HepG2 (cell line): ENCODE measurements at regions not wholly inside any gene's neighbourhood (a gene's known extent, or its start where the extent isn't known, plus 50 kb on each side); places are given as distances from the start of the nearest gene placed in this dataset.

ENCODE experiments used
- JUND ChIP-seq: sonication (generic); formaldehyde crosslinking; IDR thresholded peaks from 2 replicates; pipeline ENCODE4 v1.8.0; 2022; ENCODE audit warnings: mild to moderate bottlenecking, missing genetic modification reagents
- KLF13 ChIP-seq: sonication (generic); formaldehyde crosslinking; IDR thresholded peaks from 2 replicates; pipeline ENCODE4 v1.4.0; 2020; ENCODE audit warnings: mild to moderate bottlenecking, missing genetic modification reagents
- MTF1 ChIP-seq: sonication (generic); formaldehyde crosslinking; IDR thresholded peaks from 2 replicates; pipeline ENCODE4 v1.5.0; 2020; ENCODE audit warnings: missing genetic modification reagents
- POLR2A ChIP-seq, 2 experiments: IDR thresholded peaks; 2 replicates each; pipeline ENCODE4 v1.6.1; 2011; ENCODE audit warnings: low read depth in 2 of 2, low read length in 2 of 2, mild to moderate bottlenecking in 1 of 2, moderate library complexity in 1 of 2; ENCODE audit not compliant: insufficient read depth in 1 of 2
- ZFP62 ChIP-seq: sonication (generic); formaldehyde crosslinking; IDR thresholded peaks from 2 replicates; pipeline ENCODE4 v1.4.0; 2020; ENCODE audit warnings: missing genetic modification reagents
- ZNF557 ChIP-seq: sonication (generic); formaldehyde crosslinking; IDR thresholded peaks from 2 replicates; pipeline ENCODE4 v1.4.0; 2020; ENCODE audit warnings: missing genetic modification reagents
- TF ChIP-seq, protein P1 (sequence below): sonication (generic); formaldehyde crosslinking; IDR thresholded peaks from 2 replicates; pipeline ENCODE4 v1.5.0; 2020; ENCODE audit warnings: mild to moderate bottlenecking, missing genetic modification reagents
- TF ChIP-seq, protein P2 (sequence below): IDR thresholded peaks from 2 replicates; pipeline ENCODE4 v1.6.1; 2012; ENCODE audit warnings: inconsistent platforms
- TF ChIP-seq, protein P3 (sequence below): IDR thresholded peaks from 2 replicates; pipeline ENCODE4 v1.4.0; 2020; ENCODE audit warnings: mild to moderate bottlenecking, missing genetic modification reagents
- TF ChIP-seq, protein P4 (sequence below): sonication (generic); formaldehyde crosslinking; IDR thresholded peaks from 2 replicates; pipeline ENCODE4 v1.5.0; 2020; ENCODE audit warnings: mild to moderate bottlenecking, missing genetic modification reagents, moderate library complexity
- TF ChIP-seq, protein P5 (sequence below): sonication (generic); formaldehyde crosslinking; conservative IDR thresholded peaks from 2 replicates; pipeline ENCODE4 v1.5.0; 2020; ENCODE audit warnings: missing genetic modification reagents

DNA sequence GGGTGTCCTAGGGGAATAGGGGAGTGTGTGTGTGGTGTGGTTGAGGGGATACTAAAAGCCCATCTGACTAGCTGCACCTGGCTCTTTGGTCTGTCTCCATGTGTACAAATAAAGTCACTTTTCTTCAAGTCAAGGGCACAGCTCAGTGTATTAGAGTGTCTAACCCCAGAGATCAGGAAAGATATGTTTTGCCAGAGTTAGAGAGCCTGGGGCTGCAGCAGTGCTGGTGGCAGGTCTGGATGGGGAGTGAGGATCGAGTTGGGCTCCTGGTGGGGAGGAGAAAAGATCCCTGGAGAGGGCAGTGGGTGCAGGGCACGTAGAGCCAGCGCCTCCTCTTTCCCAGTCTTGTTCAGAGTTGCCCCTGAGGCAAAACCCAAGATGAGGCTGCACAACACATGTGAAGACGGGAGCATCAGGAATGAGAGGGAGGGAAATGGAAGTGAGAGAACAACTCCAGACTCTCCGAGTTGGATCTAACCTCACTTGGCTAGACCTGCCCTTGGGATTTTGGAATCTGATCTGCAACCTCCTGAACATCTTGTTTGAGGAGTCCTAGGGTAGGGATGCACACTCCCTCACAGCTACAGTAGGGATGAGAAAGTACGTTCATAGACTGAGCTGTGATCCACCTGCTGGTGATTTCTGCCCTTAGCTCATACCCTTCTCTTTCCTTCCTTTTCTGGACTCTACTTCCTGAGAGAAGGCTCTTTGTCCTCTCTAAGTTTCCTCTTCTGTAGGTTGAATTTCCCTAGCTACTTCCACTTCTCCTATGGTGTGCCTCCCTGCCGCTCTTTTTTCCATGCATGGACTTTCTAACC, 309.9 kb downstream of the ZSWIM6 start:
- TF ChIP-seq KLF13 (CRISPR knock-in tag) = no peak
- no peak for TF ChIP-seq ZFP62 (CRISPR knock-in tag)
- no peak for TF ChIP-seq JUND (CRISPR knock-in tag)
- TF ChIP-seq, protein P1, sequence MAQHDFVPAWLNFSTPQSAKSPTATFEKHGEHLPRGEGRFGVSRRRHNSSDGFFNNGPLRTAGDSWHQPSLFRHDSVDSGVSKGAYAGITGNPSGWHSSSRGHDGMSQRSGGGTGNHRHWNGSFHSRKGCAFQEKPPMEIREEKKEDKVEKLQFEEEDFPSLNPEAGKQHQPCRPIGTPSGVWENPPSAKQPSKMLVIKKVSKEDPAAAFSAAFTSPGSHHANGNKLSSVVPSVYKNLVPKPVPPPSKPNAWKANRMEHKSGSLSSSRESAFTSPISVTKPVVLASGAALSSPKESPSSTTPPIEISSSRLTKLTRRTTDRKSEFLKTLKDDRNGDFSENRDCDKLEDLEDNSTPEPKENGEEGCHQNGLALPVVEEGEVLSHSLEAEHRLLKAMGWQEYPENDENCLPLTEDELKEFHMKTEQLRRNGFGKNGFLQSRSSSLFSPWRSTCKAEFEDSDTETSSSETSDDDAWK (CRISPR knock-in tag) = no peak
- TF ChIP-seq, protein P2, sequence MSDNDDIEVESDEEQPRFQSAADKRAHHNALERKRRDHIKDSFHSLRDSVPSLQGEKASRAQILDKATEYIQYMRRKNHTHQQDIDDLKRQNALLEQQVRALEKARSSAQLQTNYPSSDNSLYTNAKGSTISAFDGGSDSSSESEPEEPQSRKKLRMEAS = no peak
- TF ChIP-seq MTF1 (CRISPR knock-in tag) = no peak
- TF ChIP-seq POLR2A (IDR thresholded peaks at IDR 0.05; ENCODE audit: insufficient read depth in 1 of 2, low read depth in 2 of 2, low read length in 2 of 2) = no peak
- TF ChIP-seq, protein P3, sequence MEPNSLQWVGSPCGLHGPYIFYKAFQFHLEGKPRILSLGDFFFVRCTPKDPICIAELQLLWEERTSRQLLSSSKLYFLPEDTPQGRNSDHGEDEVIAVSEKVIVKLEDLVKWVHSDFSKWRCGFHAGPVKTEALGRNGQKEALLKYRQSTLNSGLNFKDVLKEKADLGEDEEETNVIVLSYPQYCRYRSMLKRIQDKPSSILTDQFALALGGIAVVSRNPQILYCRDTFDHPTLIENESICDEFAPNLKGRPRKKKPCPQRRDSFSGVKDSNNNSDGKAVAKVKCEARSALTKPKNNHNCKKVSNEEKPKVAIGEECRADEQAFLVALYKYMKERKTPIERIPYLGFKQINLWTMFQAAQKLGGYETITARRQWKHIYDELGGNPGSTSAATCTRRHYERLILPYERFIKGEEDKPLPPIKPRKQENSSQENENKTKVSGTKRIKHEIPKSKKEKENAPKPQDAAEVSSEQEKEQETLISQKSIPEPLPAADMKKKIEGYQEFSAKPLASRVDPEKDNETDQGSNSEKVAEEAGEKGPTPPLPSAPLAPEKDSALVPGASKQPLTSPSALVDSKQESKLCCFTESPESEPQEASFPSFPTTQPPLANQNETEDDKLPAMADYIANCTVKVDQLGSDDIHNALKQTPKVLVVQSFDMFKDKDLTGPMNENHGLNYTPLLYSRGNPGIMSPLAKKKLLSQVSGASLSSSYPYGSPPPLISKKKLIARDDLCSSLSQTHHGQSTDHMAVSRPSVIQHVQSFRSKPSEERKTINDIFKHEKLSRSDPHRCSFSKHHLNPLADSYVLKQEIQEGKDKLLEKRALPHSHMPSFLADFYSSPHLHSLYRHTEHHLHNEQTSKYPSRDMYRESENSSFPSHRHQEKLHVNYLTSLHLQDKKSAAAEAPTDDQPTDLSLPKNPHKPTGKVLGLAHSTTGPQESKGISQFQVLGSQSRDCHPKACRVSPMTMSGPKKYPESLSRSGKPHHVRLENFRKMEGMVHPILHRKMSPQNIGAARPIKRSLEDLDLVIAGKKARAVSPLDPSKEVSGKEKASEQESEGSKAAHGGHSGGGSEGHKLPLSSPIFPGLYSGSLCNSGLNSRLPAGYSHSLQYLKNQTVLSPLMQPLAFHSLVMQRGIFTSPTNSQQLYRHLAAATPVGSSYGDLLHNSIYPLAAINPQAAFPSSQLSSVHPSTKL = no peak
- TF ChIP-seq ZNF557 (CRISPR knock-in tag) = no peak
- TF ChIP-seq, protein P4, sequence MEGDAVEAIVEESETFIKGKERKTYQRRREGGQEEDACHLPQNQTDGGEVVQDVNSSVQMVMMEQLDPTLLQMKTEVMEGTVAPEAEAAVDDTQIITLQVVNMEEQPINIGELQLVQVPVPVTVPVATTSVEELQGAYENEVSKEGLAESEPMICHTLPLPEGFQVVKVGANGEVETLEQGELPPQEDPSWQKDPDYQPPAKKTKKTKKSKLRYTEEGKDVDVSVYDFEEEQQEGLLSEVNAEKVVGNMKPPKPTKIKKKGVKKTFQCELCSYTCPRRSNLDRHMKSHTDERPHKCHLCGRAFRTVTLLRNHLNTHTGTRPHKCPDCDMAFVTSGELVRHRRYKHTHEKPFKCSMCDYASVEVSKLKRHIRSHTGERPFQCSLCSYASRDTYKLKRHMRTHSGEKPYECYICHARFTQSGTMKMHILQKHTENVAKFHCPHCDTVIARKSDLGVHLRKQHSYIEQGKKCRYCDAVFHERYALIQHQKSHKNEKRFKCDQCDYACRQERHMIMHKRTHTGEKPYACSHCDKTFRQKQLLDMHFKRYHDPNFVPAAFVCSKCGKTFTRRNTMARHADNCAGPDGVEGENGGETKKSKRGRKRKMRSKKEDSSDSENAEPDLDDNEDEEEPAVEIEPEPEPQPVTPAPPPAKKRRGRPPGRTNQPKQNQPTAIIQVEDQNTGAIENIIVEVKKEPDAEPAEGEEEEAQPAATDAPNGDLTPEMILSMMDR (CRISPR knock-in tag) = no peak
- TF ChIP-seq, protein P5, sequence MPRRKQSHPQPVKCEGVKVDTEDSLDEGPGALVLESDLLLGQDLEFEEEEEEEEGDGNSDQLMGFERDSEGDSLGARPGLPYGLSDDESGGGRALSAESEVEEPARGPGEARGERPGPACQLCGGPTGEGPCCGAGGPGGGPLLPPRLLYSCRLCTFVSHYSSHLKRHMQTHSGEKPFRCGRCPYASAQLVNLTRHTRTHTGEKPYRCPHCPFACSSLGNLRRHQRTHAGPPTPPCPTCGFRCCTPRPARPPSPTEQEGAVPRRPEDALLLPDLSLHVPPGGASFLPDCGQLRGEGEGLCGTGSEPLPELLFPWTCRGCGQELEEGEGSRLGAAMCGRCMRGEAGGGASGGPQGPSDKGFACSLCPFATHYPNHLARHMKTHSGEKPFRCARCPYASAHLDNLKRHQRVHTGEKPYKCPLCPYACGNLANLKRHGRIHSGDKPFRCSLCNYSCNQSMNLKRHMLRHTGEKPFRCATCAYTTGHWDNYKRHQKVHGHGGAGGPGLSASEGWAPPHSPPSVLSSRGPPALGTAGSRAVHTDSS (CRISPR knock-in tag) = no peak
